DMS53 treated with DMSO at 0.1 percent for 48 hours (cell line): ENCODE measurements at regions not wholly inside any gene's neighbourhood (a gene's known extent, or its start where the extent isn't known, plus 50 kb on each side); places are given as distances from the start of the nearest gene placed in this dataset.
"Not testable (repeated sequence)": the region's sequence is repeated elsewhere in the genome, so short reads cannot be mapped to it uniquely, and the experiment has no call there.

Source experiments
- DNase-seq: peaks from one replicate; lab custom pipeline; 2025; ENCODE audit not compliant: unreplicated experiment; lab: John Stamatoyannopoulos, UW

- not testable (repeated sequence) for DNase-seq
Observed at GRCh38 chr2:57229706-57230105, 816.9 kb upstream of the VRK2 start.

GRCh38 chr2:57232341-57232740 is 814.3 kb upstream of the VRK2 start:
- DNase-seq: not testable (repeated sequence)

- not testable (repeated sequence) for DNase-seq
Observed at GRCh38 chr2:57251495-57251894, 795.1 kb upstream of the VRK2 start.

GRCh38 chr2:57276408-57276807 is 770.2 kb upstream of the VRK2 start:
- not testable (repeated sequence) for DNase-seq

- DNase-seq: no peak
Observed at GRCh38 chr2:57278451-57278850, 768.2 kb upstream of the VRK2 start.

- no peak for DNase-seq
Observed at GRCh38 chr2:57291209-57291608, 755.4 kb upstream of the VRK2 start.

GRCh38 chr2:57296795-57297517 is 749.6 kb upstream of the VRK2 start:
- DNase-seq: no peak

- no peak for DNase-seq
Observed at GRCh38 chr2:57313678-57314077, 732.9 kb upstream of the VRK2 start.

GRCh38 chr2:57314682-57315081 is 731.9 kb upstream of the VRK2 start:
- DNase-seq: no peak

GRCh38 chr2:57330447-57330846 is 716.2 kb upstream of the VRK2 start:
- DNase-seq: no peak

GRCh38 chr2:57333221-57333620 is 713.4 kb upstream of the VRK2 start:
- DNase-seq: no peak

GRCh38 chr2:57343391-57344006 is 703.1 kb upstream of the VRK2 start:
- DNase-seq: peak; percentile 66

GRCh38 chr2:57368190-57368589 is 678.4 kb upstream of the VRK2 start:
- DNase-seq: peak; percentile 6

- DNase-seq: no peak
Observed at GRCh38 chr2:57370882-57371585, 675.6 kb upstream of the VRK2 start.

- DNase-seq: no peak
Observed at GRCh38 chr2:57372237-57372984, 674.2 kb upstream of the VRK2 start.

- DNase-seq: no peak
Observed at GRCh38 chr2:57373530-57373929, 673.1 kb upstream of the VRK2 start.

- DNase-seq: peak; percentile 16
Observed at GRCh38 chr2:57376985-57377384, 669.6 kb upstream of the VRK2 start.

GRCh38 chr2:57386305-57386704 is 660.3 kb upstream of the VRK2 start:
- DNase-seq: no peak

GRCh38 chr2:57396355-57397098 is 650.1 kb upstream of the VRK2 start:
- DNase-seq: no peak

GRCh38 chr2:57397550-57398360 is 648.9 kb upstream of the VRK2 start:
- DNase-seq: no peak
